ENCODE measurements at regions not wholly inside any gene's neighbourhood (a gene's known extent, or its start where the extent isn't known, plus 50 kb on each side); places are given as distances from the start of the nearest gene placed in this dataset.

- TF ChIP-seq EZH2 (IDR thresholded peaks at IDR 0.05; ENCODE audit: low read depth) = no peak
- TF ChIP-seq CTCF (conservative IDR thresholded peaks at IDR 0.05) = no peak
Observed at GRCh38 chr2:136611451-136611850, 153.9 kb upstream of the THSD7B start.
